ENCODE measurements at regions not wholly inside any gene's neighbourhood (a gene's known extent, or its start where the extent isn't known, plus 50 kb on each side); places are given as distances from the start of the nearest gene placed in this dataset.

DNA sequence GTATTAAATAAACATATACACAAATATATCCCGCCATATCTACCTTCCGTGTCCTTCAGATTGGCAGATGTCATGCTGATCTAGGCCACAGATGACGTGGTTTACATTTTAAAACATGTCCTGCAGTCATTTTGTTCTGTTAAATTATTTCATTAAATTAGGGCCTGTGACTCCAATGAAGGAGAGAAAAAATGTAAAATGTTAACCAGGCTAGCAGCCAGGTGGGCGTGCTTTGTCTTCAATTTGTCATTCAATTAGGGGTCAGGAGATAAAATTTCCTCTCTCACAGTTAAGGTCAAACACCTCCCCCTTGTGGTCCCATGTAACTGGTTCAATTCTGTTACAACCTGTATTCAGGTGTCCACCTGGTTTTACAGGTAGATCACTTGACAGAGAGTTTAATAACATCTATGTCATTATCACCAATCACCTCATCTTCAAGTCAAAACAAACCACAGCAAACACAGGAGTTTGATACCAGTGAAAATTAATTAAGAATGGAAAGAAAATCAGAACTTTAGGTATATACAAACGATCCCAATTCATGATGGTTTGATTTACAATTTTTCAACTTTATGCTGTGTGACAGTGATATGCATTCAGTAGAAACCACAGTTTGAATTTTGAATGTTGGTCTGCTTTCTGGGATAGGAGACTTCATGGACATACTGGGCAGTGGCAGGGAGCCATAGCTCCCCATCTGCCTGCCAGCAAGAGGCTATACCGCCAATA is 339.4 kb downstream of the CMPK2 start:
- peaks cover 7% of the 10 kb centered on the region for H3K4me1 ChIP-seq (ENCODE audit: insufficient read depth, low read length)
- H3K9me3 Mint-ChIP-seq (ENCODE audit: unreplicated experiment): no peaks in the 10 kb centered on the region
- no peak for FAIRE-seq

DNA sequence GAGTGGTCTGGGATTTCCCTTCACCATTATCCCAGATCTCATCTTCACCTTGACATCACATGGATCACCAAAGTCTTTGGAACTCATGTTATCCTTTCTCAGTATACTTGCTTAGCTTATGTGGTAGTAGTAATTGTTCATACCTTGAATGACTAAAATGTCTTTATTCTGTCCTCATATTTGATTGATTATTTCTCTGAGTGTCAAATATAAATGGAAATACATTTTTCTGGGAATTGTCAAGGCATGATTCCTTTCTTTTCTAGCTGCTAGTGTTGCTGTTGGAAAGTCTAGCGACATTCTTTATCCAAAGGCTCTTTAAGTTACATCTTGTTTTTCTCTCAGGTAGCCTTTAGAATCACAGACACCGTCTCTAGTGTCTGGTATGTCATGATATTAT is 334.4 kb downstream of the CMPK2 start:
- Mint-ChIP-seq H3K27ac (ENCODE audit: unreplicated experiment) (no peak overlapping the region), H3K36me3 (ENCODE audit: low read depth, unreplicated experiment) (no peaks in the 10 kb centered on the region), H3K9me3 (ENCODE audit: unreplicated experiment) (no peaks in the 10 kb centered on the region), H3K4me1 (ENCODE audit: low read depth, unreplicated experiment) (no peaks in the 10 kb centered on the region), H3K27me3 (ENCODE audit: low read depth, unreplicated experiment) (peaks cover 4% of the 10 kb centered on the region), H3K4me3 (ENCODE audit: unreplicated experiment) (no peak overlapping the region)
- H3K36me3 ChIP-seq (ENCODE audit: insufficient read depth, low read length): no peaks in the 10 kb centered on the region
- no peak for TF ChIP-seq EZH2 (IDR thresholded peaks at IDR 0.05; ENCODE audit: insufficient read depth, low read length)
- TF ChIP-seq, protein P1, sequence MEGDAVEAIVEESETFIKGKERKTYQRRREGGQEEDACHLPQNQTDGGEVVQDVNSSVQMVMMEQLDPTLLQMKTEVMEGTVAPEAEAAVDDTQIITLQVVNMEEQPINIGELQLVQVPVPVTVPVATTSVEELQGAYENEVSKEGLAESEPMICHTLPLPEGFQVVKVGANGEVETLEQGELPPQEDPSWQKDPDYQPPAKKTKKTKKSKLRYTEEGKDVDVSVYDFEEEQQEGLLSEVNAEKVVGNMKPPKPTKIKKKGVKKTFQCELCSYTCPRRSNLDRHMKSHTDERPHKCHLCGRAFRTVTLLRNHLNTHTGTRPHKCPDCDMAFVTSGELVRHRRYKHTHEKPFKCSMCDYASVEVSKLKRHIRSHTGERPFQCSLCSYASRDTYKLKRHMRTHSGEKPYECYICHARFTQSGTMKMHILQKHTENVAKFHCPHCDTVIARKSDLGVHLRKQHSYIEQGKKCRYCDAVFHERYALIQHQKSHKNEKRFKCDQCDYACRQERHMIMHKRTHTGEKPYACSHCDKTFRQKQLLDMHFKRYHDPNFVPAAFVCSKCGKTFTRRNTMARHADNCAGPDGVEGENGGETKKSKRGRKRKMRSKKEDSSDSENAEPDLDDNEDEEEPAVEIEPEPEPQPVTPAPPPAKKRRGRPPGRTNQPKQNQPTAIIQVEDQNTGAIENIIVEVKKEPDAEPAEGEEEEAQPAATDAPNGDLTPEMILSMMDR (IDR thresholded peaks at IDR 0.05; ENCODE audit: insufficient read depth, low read depth, low read length): no peak
- no peaks in the 10 kb centered on the region for H4K20me1 ChIP-seq (ENCODE audit: insufficient read depth, low read length)
- no peak for DNase-seq (ENCODE audit: low read depth)
- no peak overlapping the region for H2AFZ ChIP-seq (ENCODE audit: low read depth, low read length)
- no peak overlapping the region for H3K4me2 ChIP-seq (ENCODE audit: low read length)
- no peaks in the 10 kb centered on the region for H3K79me2 ChIP-seq (ENCODE audit: insufficient read depth, low read length)
- no peaks in the 10 kb centered on the region for H3K4me1 ChIP-seq (ENCODE audit: insufficient read depth, low read length)
- no peak overlapping the region for H3K9ac ChIP-seq (ENCODE audit: low read length)
- no peaks in the 10 kb centered on the region for H3K9me3 ChIP-seq (ENCODE audit: insufficient read depth, low read depth, low read length)
- no peak for FAIRE-seq
- H3K27ac ChIP-seq (ENCODE audit: low read depth, low read length): no peak overlapping the region
- H3K27me3 ChIP-seq (ENCODE audit: insufficient read depth, low read length): no peaks in the 10 kb centered on the region
- no peak overlapping the region for H3K4me3 ChIP-seq (ENCODE audit: insufficient read depth, low read depth, low read length)

More for the DNA sequence above, 339.4 kb downstream of the CMPK2 start:
- H3K27me3 ChIP-seq (ENCODE audit: insufficient read depth, low read length): no peaks in the 10 kb centered on the region
- H3K79me2 ChIP-seq (ENCODE audit: insufficient read depth, low read length): no peaks in the 10 kb centered on the region
- no peaks in the 10 kb centered on the region for H3K9me3 ChIP-seq (ENCODE audit: insufficient read depth, low read depth, low read length)
- no peak for TF ChIP-seq EZH2 (IDR thresholded peaks at IDR 0.05; ENCODE audit: insufficient read depth, low read length)
- TF ChIP-seq, protein P1 (IDR thresholded peaks at IDR 0.05; ENCODE audit: insufficient read depth, low read depth, low read length): peak; percentile 11
- H3K4me1 Mint-ChIP-seq (ENCODE audit: low read depth, unreplicated experiment): no peaks in the 10 kb centered on the region
- no peak overlapping the region for H2AFZ ChIP-seq (ENCODE audit: low read depth, low read length)
- DNase-seq (ENCODE audit: low read depth): no peak
- H3K27ac ChIP-seq (ENCODE audit: low read depth, low read length): no peak overlapping the region
- H4K20me1 ChIP-seq (ENCODE audit: insufficient read depth, low read length): no peaks in the 10 kb centered on the region
- no peaks in the 10 kb centered on the region for H3K36me3 Mint-ChIP-seq (ENCODE audit: low read depth, unreplicated experiment)
- no peak overlapping the region for H3K27ac Mint-ChIP-seq (ENCODE audit: unreplicated experiment)
- H3K4me3 Mint-ChIP-seq (ENCODE audit: unreplicated experiment): no peak overlapping the region
- H3K4me3 ChIP-seq (ENCODE audit: insufficient read depth, low read depth, low read length): no peak overlapping the region
- H3K27me3 Mint-ChIP-seq (ENCODE audit: low read depth, unreplicated experiment): no peaks in the 10 kb centered on the region
- H3K4me2 ChIP-seq (ENCODE audit: low read length): no peak overlapping the region
- no peak overlapping the region for H3K9ac ChIP-seq (ENCODE audit: low read length)
- H3K36me3 ChIP-seq (ENCODE audit: insufficient read depth, low read length): no peaks in the 10 kb centered on the region

DNA sequence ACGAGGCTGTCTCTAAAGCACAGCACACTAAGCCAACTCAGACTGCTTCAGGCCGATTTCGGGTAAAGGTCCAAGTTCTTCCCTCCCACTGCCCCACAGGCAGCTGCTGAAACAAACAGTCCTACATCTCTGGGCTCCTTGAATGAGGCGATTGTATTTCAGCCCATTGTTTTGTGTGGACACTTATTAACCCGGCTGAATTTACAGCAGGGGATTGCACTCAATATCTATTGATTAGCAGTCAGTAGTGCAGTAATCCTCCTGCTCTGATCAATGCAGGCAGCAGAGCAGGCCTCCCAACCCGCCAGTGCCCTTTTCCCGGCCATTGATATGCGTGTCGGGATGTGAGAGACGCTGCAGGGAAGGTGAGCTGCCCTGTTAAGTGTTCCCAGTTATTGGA is 330.1 kb downstream of the CMPK2 start:
- Mint-ChIP-seq H3K27me3 (ENCODE audit: low read depth, unreplicated experiment) (peaks cover 4% of the 10 kb centered on the region), H3K4me1 (ENCODE audit: low read depth, unreplicated experiment) (no peaks in the 10 kb centered on the region), H3K27ac (ENCODE audit: unreplicated experiment) (no peak overlapping the region), H3K9me3 (ENCODE audit: unreplicated experiment) (no peaks in the 10 kb centered on the region), H3K4me3 (ENCODE audit: unreplicated experiment) (no peak overlapping the region), H3K36me3 (ENCODE audit: low read depth, unreplicated experiment) (no peaks in the 10 kb centered on the region)
- Histone ChIP-seq H3K27ac (ENCODE audit: low read depth, low read length) (no peak overlapping the region), H3K9me3 (ENCODE audit: insufficient read depth, low read depth, low read length) (no peaks in the 10 kb centered on the region), H3K4me3 (ENCODE audit: insufficient read depth, low read depth, low read length) (no peak overlapping the region), H3K4me1 (ENCODE audit: insufficient read depth, low read length) (no peaks in the 10 kb centered on the region), H3K36me3 (ENCODE audit: insufficient read depth, low read length) (no peaks in the 10 kb centered on the region), H3K27me3 (ENCODE audit: insufficient read depth, low read length) (no peaks in the 10 kb centered on the region), H4K20me1 (ENCODE audit: insufficient read depth, low read length) (no peaks in the 10 kb centered on the region), H2AFZ (ENCODE audit: low read depth, low read length) (peak overlapping the region; percentile 18), H3K9ac (ENCODE audit: low read length) (no peak overlapping the region), H3K4me2 (ENCODE audit: low read length) (no peak overlapping the region), H3K79me2 (ENCODE audit: insufficient read depth, low read length) (no peaks in the 10 kb centered on the region)
- TF ChIP-seq EZH2 (IDR thresholded peaks at IDR 0.05; ENCODE audit: insufficient read depth, low read length): no peak
- TF ChIP-seq, protein P1 (IDR thresholded peaks at IDR 0.05; ENCODE audit: insufficient read depth, low read depth, low read length): no peak
- no peak for FAIRE-seq
- no peak for DNase-seq (ENCODE audit: low read depth)
